HG02588 (cell line): ENCODE measurements at regions not wholly inside any gene's neighbourhood (a gene's known extent, or its start where the extent isn't known, plus 50 kb on each side); places are given as distances from the start of the nearest gene placed in this dataset.

ENCODE experiments used
- ATAC-seq: cut with Tn5 transposase; IDR thresholded peaks from one replicate; pipeline ENCODE4 v1.9.1; 2021; ENCODE audit warnings: mild to moderate bottlenecking, moderate library complexity; ENCODE audit not compliant: unreplicated experiment

DNA sequence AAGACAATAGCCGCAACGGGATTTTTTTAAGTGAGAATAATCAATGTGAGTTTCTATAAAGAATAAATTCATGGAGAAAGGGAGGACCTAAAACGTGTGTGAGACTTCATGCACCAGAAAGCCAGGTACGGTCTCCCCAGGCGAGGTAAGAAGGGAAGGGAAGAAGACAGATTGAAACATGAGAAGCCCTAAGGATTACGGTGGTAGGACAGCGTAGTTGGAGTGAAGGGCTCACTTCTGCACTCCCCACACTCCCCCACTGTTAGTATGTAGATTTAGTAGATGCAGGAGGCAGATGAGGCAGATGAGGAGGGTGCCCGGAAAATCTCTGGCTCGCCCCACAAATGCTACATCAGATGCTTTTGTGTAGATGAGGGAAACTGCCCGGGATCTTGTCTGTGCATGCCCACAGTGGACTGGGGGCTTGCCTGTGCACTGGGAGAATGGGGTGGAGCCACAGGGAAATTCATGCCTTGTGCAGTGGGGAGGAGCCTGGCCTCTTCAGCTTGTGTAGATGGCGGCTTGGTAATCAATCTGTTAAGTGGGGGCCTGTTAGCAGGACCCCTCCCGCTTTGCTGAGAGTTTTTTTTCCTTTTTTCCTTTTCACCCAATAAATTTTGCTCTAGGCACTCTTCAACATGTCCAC is 1544.5 kb upstream of the TENM3 start:
- no peak for ATAC-seq

DNA sequence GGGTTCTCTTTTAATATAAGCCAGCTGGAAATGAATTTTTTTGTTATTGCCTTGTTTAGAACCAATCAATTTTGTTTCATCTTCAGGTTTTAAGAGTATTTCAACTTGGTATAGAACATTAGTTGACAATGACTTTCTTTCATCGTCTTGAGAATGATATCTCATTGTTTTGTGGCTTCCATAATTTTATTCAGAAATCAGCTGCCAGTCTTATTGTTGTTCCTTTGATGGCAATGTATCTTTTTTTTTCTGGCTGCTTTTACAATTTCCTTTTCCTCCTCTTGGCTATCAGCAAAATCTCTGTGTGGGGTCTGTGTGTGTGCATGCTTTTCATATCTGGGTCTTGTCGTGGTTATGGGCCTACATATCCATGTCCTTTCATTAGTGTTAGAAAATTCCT is 1536.4 kb upstream of the TENM3 start:
- no peak for ATAC-seq

DNA sequence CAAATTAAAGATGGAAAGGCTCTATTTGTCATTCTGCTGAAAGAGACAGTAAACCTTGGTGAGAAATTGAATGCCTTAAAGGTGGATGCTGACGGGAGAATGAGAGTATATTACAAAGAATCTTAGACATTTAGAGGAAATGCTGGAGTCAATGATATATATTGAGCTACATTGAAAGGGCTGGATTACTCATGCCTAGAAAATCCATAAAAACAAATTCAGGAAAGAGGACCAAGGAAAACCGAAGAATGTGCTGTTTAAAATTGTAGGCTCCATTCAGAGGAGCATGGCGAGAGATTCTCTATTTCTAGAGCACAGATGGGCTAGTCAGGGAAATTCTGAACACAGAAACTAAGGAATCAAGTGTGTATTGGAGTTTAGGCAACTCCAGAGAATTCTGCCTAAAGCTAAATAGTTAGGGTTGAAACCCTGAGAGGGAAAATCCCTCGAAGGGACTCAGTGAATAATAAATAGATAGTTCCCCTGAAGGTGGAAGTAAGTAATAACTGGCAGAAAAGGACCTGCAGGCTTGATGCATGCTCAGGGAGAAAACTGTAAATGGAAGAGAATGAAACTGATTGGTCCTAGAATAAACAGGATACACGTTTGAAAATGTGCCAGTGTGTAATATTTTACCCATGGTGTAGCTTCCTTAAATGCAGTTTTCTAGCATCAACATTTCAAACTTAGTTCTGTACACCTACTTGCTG is 1532.4 kb upstream of the TENM3 start:
- ATAC-seq: no peak

DNA sequence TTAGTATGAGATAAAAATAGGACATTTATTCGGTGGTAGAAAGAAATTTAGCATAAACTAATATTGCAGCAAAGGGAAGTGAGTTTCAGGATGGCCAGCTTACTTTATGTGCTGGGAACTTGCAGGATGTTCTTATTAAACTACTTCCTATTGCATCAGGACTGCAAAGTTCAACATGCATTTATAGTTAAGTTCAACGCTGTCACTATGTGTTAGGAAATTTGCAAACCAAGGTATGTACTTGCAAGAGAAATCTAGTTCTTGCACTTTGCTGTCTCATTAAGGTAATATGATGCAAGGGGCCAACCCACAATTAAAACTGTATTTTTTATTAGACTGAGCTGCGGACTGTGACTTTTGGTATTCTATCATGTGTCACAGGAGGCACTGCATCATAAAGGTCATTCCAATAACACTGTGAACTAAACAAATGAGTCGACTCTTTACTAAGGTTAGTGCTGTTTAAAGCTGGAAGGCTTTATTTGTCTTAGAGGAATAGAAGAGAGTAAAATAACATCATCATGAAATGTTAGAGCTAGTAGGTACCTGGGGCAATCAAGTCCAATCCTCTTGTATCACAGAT is 1525.7 kb upstream of the TENM3 start:
- ATAC-seq: no peak

DNA sequence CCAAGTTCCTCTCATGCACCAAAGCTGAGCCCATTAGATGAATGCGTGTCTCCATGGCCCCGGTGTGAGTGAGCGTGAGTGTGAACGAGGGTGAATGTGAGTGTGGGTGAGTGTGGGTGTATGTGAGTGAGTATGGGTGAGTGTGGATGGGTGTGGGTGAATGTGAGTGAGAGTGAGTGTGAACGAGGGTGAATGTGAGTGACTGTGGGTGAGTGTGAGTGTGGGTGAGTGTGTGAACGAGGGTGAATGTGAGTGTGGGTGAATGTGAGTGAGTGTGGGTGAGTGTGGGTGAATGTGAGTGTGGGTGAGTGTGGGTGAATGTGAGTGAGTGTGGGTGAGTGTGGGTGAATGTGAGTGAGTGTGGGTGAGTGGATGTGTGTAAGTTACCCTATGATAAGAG is 1521.8 kb upstream of the TENM3 start:
- ATAC-seq: no peak

DNA sequence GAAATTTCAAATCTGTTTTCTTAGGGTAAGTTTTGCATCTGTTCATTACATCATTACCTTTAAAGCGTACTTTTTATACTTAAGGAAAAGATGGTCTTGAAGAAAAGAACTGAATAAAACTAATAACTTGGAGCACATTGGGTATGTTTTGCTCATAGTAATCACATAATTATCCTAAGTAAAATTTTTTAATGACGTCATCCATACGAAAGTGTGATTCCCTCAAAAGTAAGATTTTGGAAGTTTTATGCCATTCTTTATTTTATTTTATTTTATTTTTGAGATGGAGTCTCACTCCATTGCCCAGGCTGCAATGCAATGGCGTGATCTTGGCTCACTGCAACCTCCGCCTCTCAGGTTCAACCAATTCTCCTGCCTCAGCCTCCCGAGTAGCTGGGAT is 1516.6 kb upstream of the TENM3 start:
- ATAC-seq: no peak

DNA sequence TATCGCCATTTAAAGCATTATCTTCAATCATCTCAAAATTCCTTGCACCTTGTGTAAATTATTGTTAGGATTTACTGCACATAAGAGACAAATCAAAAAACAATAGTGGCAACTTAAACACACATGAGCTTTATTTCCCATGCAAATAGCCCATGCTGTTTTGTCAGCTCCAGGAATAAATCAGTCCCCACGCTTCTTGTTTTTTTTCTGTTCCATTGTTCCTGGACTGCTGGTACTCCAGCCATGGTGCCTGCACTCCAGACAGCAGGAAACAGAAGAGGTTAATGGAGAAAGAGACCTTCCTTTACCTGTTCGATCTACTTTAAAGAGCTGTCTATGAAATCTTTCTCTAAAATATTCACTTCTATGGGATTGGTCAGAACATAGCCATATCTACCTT is 1515.7 kb upstream of the TENM3 start:
- ATAC-seq: no peak

DNA sequence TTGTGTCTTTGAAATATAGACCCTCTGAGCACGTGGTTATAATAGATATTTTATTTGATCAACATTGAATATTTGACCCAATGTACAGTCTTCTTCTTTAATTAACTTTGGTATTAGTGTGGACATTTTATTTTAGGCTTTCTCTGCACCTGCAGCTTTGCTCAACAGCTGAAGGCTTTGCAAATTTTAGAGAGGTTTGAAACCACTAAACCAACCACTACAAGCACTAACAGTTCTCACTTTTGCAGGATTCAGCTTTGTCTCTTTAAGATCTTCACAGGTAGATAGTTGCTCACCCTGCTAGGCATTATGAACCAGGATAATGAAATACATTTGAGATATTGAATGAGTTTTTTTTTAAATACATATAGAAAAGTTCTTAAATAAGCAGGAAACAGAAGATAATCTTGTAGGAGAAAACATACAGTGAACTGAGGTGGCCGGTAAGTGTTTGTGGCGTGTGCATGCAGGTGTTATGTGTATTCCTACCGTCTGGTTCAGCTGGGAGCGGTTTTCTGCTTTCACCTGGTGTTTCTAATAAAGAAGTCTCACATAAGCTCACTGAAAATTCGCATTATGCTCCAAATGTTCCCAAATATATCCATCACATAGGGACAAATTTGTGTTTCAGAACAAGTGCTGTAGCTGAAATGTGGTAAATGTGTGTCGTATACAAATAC is 1508.3 kb upstream of the TENM3 start:
- no peak for ATAC-seq

DNA sequence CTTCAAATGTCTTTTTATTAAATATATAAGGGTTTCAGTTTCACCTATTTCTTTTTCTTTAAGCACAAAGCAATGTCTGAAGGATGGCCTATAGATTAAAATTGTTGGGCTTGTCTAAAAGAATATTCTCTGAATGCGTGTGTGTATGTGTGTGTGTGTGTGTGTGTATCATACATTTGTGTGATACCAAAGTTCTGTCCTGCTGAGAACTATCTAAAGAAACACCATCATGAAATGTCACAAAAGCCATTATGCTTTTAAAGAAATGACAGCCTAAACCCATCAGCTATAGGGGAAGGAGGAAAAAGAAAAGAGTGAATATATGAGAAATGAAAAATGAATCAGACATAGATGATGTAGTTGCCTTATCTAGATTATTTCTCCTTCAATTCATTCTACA is 1501.5 kb upstream of the TENM3 start:
- no peak for ATAC-seq

DNA sequence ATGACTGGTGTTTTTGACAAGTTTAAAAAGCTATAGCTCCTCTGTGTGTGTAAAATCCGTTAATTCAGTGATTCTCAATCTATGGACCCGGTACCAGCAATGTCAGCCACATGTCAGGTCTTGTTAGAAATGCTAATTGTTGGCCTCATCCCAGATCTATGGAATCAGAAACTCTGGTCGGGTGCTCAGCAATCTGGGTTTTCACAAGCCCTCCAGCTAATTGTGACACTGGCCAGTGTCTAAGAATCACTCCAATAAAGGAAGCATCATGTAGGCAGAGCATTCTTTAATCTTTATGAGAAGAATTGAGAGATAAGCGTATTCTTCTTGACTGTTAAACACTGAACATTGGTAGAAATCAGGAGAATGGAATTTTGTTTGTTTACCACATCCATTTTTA is 1498.2 kb upstream of the TENM3 start:
- ATAC-seq: no peak

DNA sequence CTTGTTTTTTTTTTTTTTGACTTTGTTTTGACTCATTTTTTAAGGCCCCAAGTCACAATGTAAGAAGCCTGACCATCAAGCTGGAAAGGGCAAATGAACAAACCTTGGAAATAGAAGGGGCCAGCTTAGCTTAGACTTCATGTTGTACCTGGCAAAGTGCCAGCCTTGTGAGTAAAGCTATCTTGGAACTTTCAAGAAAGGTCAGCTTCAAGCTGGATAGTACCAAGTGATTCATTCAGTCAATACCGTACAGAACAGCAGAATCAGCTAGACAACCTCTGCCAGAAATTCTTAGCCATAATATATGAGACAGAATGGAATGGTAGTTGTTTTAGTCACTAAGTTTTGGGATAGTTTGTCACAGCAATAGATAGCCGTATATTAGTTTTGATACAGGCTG is 1492.2 kb upstream of the TENM3 start:
- ATAC-seq: no peak

DNA sequence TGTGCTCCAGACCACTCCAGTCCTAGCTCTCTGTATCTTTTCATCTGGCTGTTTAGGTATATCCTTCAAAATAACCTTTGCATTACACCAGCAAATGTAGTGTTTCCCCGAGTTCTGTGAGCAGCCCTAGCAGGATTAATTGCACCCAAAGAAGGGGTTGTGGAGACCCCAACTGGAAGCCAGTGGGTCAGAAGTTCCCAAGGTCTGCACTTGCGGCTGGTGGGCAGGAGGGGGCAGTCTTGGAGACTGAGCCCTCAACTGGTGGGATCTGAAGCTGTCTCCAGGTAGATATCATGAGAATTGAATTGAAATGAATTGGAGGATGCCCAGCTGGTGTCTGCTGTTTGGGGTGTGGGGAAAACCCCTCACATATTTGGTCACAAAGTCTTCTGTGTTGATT is 1485.3 kb upstream of the TENM3 start:
- ATAC-seq: peak; percentile 50

DNA sequence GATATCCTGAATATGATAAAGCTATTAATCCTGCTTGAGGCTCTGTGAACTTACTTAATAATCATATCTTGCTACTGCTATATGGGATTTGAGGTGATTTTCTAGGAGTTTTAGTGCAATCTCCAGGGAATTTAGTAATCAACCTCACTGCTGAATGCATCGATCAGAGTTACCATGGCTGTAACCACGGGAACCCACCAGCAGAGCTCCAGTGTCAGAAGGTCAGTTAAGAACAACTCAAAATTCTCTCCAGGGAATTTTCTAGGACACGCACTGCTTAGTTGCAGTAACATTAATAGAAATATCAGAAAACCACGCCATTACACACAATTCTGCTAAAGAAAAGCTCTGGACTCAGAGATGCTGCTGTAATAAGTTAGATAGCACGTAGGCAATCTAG is 1477.2 kb upstream of the TENM3 start:
- ATAC-seq: no peak

DNA sequence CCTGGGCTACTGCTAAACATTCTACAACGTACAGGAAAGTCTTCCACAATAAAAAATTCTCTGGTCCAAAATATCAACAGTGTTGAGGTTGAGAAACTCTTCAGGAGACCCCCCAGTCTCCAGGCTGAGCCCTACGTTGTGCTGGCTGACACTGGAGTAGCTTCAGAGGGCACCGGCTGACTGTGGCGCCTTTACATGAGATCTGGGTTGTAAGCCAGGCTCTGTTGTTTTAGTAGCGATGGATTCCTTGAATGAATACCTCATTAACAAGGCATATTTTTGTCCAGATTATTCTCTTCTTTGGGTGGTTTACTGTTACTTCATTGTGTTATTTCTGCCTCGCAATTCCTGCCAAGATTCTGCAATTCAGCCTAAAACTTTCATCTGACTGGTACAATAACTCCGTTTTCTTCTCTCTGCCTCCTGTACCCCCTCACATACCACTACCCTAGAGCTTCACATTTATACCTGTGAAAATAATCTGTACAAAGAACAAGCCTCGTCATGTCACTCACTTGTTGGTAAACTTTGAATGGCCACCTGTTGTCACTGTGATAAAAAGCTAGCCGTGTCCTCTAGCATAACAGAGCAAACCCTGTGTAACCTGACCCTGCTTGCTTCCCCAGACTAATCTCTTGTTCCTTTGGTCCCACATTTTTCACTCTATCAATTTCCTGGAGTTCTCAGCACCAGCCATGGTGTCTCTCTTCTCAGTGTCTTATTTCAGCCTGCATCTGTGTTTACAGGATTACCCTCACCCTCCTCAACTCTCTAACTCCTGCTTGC is 1476.1 kb upstream of the TENM3 start:
- ATAC-seq: no peak

DNA sequence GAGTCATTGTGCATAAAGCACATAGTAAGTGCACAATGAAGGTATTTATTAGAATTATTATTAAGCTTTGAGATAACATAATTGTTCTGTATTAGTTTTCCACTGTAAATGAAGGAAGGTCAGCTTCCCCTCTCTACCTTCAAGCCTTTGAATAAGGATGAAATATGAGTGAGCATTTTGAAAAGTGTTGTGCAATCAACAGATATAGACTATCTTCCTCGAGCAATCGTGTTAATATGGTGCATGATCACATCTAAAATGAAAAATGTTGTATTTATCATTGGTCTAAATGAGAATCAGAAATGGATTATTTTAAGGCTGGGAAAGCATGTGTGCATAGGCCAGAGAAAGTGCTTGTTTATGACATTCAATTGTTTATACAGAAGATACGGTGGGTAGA is 1474.6 kb upstream of the TENM3 start:
- no peak for ATAC-seq

DNA sequence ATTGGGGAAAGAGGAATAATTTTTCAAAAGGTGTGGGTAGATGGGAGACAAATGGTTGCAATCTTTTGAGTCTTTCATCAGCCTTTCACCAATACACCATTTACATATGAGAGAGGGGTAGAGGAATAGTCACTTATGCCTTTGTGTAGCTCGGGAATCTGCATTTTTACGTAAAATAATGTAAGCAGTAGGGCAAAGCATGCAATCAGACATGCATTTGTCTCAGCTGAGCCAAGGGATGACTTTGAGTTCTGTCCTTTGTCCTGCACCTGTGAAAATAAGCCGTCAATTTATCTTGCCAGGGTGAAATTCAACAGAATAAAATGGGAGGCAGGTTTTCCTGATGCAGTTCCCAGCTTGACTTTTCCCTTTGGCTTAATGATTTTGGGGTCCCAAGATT is 1473.4 kb upstream of the TENM3 start:
- no peak for ATAC-seq

DNA sequence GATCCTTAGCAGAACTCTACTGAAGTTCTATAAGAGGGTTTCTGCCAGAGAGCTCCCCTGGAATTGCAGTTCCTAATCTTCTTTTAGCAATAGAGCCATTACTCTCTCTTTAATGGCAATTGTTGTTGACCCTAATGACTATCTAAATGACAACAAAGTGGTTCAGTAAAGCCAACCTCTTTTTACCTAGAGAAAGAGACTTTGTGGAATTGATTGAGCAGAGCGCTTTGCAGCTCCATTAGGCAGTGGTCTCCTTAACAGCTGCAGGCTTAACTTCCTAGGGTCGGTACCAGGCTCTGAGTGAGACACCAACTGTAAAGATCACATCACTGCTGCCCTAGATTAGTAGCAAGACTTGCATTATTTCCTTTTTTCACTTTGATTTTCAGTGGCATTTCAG is 1472.9 kb upstream of the TENM3 start:
- ATAC-seq: no peak

DNA sequence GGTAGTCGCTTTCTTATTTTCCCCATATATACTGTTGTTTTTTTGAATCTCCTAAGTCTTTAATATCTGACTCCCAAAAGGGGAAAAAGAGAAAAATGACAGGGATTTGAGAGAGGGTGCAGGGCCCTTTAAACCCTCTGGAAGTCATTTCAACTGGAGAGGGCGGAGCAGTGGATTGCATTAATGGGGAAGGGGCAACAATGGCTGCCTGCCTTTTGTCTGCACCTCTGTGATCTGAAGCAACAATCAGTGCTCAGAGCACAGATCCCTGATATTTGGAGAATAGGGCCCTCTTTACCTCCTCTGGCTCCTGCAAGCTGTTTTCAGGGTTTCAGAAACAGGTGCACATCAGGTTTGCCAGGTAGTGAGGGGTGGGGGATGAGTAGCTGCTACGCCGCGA is 1458.3 kb upstream of the TENM3 start:
- no peak for ATAC-seq

DNA sequence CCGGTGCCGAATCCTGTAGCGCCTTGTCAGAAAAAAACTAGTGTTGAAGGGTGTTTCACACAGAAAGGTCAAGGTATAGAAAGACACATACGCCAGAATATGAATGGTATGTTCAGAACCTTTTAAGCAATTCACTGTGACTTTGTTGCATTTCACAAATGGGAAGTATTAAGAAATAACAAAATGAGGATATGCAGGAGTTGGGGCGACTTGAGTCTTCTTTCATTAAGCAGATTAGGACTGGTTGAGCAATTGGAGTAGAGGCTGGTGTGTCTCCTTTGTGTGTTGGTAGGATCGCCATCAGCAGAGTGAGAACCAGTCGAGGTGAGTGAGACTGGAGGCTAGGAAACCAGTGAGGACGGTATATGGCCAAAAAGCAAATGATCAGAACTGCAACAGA is 1454.5 kb upstream of the TENM3 start:
- ATAC-seq: no peak

DNA sequence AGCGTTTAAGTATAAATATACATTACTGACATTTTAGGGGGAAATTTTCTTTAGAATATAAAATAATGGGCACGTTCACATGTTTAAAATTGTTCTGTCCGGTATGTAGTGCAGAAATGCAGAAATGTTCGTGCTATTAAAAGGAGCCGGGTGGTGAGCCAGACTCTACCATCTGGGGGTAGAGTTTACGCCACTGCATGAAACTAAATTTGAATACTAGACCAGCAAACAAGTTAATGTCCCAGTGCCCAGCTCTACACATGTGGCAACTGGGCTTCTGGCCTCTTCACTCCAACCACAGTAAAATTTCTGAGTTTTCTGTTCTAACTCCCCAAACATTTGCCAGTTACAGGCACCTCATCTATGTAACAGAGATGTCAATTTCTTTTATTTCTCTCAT is 1453.3 kb upstream of the TENM3 start:
- ATAC-seq: no peak

DNA sequence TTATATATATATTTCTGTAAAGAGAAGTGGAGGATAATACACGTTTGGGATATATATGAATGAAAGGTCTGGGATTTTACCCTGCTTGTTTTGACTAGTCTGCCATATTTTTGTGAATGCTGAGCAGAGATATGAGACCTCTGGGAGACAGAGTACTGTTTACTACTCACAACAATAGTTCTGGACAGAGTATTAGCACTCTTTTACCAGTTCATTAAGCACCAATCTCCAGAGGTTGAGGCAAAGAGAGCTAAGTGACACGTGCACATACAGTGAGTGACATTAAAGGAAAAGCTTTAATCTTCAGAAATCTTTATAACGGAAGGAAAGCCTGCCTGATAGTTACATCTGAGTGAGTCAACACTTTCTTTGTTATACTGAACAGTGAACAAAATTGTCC is 1452.7 kb upstream of the TENM3 start:
- ATAC-seq: no peak
